Dedifferentiated amniotic fluid mesenchymal stem cell (primary cell): ENCODE measurements at regions not wholly inside any gene's neighbourhood (a gene's known extent, or its start where the extent isn't known, plus 50 kb on each side); places are given as distances from the start of the nearest gene placed in this dataset.

ENCODE experiments used
- DNase-seq: peaks from one replicate; pipeline ENCODE4 v3.0.0-alpha.2; 2016; ENCODE audit errors: extremely low spot score

DNA sequence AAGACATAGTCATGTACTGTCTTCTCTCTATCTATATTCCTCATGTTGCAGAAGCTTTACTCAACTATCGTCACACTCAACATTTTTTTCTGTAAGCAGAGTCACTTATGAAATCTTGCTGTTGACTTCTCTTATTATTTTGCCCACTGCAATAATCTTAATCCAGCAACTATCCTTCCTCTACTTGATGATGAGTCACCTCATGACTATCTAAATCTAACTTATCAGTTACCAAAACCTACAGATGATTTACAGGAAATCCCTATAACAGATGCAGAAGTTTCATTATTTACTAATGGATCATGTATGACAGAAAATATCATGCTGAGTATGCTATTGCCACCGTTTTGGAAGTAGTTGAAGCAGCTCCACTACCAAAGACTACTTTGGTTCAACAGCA, 378.9 kb downstream of the DUSP10 start:
- no peak for DNase-seq

DNA sequence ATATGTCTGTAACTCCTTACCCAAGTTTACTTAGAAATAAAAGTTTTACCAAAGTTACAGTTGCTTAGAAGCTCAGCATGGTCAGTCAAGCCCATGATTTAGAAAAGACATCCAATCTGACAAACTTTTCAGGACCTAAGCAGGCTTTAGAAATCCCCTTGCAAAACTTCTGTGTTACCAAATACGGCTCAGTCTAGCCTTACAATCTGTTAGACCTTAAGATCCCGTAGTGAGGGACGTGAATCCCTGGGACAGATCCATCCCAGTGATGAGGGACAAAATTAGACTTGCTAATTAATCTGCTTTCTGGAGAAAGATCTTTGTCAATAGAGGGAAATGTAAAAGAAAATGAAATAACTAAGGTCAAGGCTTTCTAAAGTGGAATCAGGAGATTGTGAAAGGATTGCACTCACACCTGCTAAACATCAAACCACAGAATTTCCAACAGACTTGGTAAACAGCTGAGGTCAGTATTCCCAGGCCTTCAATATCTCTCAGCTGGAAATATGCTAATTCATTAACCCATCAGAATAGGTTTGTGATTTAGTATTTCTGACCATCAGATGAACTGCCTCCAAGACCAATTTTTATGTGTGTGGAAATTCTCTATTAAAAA, 375.3 kb downstream of the DUSP10 start:
- DNase-seq: no peak

- no peak for DNase-seq
These were observed 370.2 kb downstream of the DUSP10 start for GRCh38 chr1:221371705-221372104.

GRCh38 chr1:221373795-221374194, 368.1 kb downstream of the DUSP10 start:
- DNase-seq: no peak

- DNase-seq: no peak
These were observed 365.6 kb downstream of the DUSP10 start for GRCh38 chr1:221376286-221376685.

- DNase-seq: no peak
These were observed 359.8 kb downstream of the DUSP10 start for GRCh38 chr1:221381910-221382623.

- peak; percentile 91 for DNase-seq
These were observed 349.4 kb downstream of the DUSP10 start for GRCh38 chr1:221392453-221392852.

DNA sequence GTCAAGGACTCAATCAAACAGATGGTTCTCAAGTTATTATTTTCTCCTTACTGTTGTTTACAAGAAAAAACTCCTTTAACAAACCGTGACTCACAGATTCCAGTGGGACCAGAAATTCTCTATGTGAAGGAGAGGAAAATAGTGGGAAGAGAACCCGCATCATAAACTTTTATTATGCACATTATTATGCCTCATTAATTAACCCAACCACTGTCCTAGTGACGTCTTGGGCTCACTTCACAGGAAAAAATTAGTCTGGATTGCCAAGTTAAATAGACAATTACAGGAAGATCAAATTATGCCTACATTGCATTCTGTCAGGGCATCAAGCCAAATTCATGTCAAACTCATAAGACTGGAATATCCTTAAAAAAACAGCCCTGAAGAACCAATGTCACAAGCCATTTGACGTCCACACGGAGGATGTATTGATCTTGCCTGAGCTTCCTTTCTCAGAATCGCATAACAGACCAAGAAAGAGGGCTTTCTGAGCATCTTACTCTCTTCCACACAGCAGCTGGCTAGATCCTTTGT, 347.8 kb downstream of the DUSP10 start:
- peak; percentile 70 for DNase-seq

GRCh38 chr1:221396526-221396925, 345.4 kb downstream of the DUSP10 start:
- DNase-seq: no peak

DNA sequence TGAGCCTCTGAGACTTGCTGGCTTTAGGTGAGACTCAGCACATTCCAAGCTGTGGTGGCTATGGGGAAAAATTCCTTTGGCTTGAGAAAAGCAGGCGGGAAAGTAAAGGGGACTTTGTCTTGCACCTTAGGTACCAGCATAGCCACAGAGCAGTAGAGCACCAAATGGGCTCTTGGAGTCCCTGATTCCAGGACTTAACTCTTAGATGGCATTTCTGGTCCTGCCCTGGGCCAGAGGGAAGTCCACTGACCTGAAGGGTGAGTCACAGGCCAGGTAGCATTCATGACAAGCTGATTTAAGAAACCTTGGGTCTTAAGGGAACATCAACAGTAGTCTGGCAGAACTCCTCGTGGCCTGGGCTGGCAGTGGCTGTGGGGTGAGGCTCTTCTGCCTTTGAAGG, 344.7 kb downstream of the DUSP10 start:
- DNase-seq: no peak

DNA sequence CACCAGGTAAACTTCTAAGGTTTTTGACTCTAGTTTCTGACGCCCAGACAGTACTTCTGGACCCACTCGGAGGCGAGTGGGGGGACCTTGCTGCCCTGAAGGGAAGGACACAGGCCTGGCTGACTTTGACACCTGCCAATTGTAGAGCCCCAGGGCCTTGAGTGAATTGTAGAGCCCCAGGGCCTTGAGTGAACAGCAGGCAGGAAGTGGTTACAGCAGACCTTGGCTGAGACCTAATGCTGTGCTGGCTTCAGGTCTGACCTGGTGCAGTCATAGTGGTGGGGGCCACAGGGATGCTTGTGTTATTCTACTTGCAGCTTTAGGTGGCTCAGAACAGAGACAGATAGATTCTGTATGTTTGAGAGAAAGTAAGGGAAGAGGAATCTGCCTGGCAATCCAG, 344.3 kb downstream of the DUSP10 start:
- no peak for DNase-seq

DNA sequence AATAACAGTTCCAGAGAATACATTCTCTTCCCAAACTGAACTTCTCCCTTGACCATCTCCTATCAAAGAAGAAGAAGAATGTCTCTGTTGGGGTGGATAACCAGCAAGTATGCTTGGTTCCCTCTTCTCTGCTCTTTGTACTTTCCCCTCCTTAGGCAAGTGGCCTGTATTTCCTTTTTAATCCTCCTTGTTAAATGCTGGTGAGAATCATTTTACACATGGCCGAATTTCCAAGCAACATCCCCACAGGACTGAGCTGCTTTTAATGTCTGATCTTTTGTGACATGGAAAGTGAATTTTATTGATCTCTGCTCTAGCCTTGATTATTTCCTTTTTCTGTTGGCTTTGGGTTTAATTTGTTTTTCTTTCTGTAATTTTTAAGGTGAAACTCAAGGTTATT, 336.7 kb downstream of the DUSP10 start:
- no peak for DNase-seq

- DNase-seq: no peak
These were observed 333.6 kb downstream of the DUSP10 start for GRCh38 chr1:221408117-221408803.

- no peak for DNase-seq
These were observed 330.6 kb downstream of the DUSP10 start for GRCh38 chr1:221411283-221411682.

DNA sequence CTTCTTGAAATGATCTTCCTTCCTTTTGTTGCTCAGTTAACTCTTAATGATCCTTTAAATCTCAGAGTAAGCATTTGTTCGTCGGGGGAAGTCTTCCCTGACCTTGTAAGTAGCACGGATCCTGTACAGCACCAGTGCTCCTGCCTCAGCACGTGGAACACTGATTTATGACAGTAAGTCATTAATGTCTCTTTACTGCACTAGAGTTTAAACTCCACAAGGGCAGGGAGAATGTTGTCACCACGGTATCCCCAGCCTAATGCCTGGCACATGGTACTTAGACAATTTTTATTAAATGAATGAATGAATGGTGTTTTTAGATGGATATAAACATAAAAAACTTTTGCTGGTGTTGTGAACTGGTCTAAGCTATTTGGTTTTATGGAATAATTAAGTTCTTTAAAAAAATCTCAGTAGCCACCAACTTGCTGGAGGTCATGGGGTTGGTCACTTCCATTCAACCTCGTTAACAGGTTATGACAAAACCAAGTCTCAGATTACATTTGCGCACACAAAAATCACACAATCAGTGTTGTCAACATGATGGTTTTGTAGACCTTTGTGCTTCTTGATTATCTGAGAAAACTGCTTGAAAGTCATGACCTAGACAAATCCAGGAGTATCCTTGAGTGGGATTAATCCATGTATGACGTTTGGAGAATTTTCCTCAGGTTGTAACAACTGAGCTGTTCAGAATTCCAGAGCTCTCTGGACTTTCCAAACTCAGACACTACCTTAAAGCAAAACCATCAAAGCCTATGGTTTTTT, 326.9 kb downstream of the DUSP10 start:
- no peak for DNase-seq

GRCh38 chr1:221415651-221416050, 326.2 kb downstream of the DUSP10 start:
- no peak for DNase-seq

- no peak for DNase-seq
These were observed 325.7 kb downstream of the DUSP10 start for GRCh38 chr1:221416142-221416541.

- no peak for DNase-seq
These were observed 325.2 kb downstream of the DUSP10 start for GRCh38 chr1:221416723-221417122.

GRCh38 chr1:221418346-221418745, 323.5 kb downstream of the DUSP10 start:
- peak; percentile 59 for DNase-seq

DNA sequence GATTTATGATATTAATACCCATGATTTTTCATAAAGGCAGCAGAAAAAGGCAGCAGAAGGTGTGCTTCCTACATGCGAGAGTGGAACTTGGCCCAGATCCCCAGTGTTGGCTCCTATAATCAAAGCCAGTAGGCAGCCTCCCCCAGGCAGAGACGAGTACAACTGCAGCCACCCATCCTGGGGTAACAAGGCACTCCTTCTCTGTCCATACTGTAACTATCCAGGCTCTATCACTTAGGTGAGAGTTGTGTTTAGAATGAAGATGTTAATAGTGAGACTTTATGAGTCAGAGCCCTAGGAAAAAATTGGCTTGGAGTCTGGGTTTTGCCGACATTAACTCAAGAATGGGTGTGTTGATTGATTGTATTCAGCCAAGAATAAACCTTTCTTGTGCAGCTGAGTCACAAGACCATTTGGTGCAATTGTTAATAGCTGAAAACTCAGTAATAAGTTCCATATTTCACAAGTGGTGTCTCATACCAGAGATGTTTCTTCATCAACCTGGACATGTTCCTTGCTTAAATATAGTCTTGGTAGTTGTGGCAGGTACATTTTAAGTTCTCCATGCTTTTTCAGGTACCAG, 322.3 kb downstream of the DUSP10 start:
- no peak for DNase-seq

DNA sequence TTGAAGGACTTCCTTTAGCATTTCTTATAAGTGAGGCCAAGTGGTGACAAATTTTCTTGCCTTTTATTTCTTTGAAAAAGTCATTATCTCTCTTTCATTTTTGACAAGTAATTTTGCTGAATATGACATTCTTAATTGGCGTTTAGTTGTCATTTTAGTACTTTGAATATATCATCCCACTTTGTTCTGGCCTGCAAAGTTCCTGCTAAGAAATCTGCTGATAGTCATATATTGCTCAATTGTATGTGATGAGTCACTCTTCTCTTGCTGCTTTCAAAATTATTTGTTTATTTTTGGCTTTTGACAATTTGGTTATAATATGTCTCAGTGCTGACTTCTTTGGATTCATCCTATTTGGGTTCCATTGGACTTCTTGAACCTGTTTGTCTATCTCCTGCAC, 312.6 kb downstream of the DUSP10 start:
- no peak for DNase-seq
